ENCODE measurements at regions not wholly inside any gene's neighbourhood (a gene's known extent, or its start where the extent isn't known, plus 50 kb on each side); places are given as distances from the start of the nearest gene placed in this dataset.

DNA sequence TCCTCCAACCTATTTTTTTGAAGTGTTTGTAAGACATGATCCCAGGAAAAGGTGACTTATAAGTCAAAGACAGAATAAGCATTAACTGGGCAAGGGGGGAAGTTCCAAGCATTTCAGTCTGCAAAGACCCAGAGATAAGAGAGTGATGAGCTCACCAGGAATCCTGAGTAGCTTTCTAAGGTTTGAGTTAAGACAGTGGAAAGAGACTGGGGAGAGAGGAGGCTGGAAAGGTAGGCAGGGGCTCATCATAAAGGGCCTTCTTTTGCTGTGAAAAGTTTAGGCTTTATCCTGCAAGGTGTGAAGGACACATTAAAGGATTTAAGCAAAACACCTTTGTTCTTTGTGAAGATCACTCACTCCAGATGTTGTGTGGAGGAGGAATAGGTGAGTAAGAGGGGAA is 438.8 kb downstream of the CHL1 start:
- Histone ChIP-seq H3K27me3 (no peaks in the 10 kb centered on the region), H3K4me1 (no peaks in the 10 kb centered on the region), H3K4me3 (no peak overlapping the region), H3K36me3 (no peaks in the 10 kb centered on the region), H3K27ac (no peak overlapping the region), H3K9me3 (no peaks in the 10 kb centered on the region)
- TF ChIP-seq POLR2A (IDR thresholded peaks at IDR 0.05) (no peak), CTCF (IDR thresholded peaks at IDR 0.05) (no peak)
- ATAC-seq (no peak), DNase-seq (no peak)
- intact Hi-C loops (cut with DNase I) = no loop called here

DNA sequence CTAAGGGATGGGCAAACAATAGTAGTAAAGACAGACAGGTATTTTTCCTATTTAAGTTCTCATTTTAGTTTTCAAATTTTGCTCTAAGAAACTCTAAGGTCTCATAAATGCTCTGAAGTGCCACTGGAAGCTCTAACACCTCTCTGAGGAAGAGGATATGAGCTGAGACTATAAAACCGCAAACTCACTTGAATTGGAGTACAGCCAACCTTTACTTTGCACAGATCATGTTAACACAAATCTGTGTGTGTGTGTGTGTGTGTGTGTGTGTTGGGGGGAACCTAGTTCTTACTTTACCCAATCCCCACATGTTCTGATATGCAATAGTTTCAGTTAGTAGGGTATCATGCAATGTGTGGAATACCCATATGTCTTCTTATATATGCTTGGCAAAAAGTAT is 446.8 kb downstream of the CHL1 start:
- 53% methylated on average over 1 of the region's 1 CpG for WGBS (ENCODE audit: insufficient coverage, low coverage, low lambda C conversion rate, missing lambda C conversion rate)
- H3K36me3 ChIP-seq = no peaks in the 10 kb centered on the region
- no peak for TF ChIP-seq CTCF (IDR thresholded peaks at IDR 0.05)
- TF ChIP-seq POLR2A (IDR thresholded peaks at IDR 0.05) = no peak
- intact Hi-C loops (cut with DNase I) = no loop called here
- H3K4me3 ChIP-seq = no peak overlapping the region
- DNase-seq (no peak), ATAC-seq (no peak)
- no peaks in the 10 kb centered on the region for H3K4me1 ChIP-seq
- H3K27me3 ChIP-seq = no peaks in the 10 kb centered on the region
- no peak overlapping the region for H3K27ac ChIP-seq
- no peaks in the 10 kb centered on the region for H3K9me3 ChIP-seq

DNA sequence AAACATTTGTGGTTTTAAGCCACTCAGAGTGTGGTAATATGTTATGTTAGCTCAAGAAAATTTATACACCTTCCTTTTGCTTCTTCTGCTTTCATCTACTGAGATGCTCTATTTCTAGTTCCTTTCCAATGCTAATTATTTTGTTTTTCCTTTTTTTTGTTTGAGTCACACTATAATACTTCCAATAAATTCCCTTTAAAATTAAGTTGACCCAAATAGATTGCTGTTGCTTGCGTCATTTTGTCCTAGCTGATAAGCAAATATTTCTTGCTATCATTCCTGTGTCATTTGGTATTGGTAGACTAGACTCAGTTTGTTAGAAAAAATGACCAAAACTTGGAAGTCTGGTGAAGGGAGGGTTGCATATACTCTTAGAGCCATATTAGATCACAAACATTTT is 437.0 kb upstream of the CNTN6 start:
- no peak for DNase-seq
- intact Hi-C loops (cut with DNase I) = no loop called here
- no peak for ATAC-seq
- Histone ChIP-seq H3K4me1 (no peaks in the 10 kb centered on the region), H3K9me3 (no peaks in the 10 kb centered on the region), H3K4me3 (no peak overlapping the region), H3K27ac (no peak overlapping the region), H3K27me3 (no peaks in the 10 kb centered on the region), H3K36me3 (no peaks in the 10 kb centered on the region)
- WGBS (ENCODE audit: insufficient coverage, low coverage, low lambda C conversion rate, missing lambda C conversion rate) = 38% methylated on average over 1 of the region's 1 CpG
- TF ChIP-seq CTCF (IDR thresholded peaks at IDR 0.05) = no peak
- no peak for TF ChIP-seq POLR2A (IDR thresholded peaks at IDR 0.05)

DNA sequence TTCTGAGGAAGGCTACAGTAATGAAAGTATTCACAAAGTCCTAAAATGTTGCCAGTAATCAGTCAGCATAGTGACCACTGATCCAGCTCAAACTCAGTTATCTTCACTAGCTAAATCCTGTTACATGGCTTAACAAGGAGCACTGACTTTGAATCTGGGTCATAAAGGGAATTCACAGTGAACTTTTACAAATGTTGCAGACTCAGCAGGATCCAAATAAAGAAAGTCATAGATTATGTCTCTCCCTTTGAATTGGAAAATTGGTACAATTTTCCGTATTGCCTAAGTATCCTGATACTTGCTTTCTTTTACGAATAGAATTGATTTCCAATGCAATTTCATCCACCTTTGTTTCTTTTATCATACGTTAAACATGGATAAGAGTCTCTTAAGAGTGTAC is 431.5 kb upstream of the CNTN6 start:
- Histone ChIP-seq H3K4me3 (no peak overlapping the region), H3K36me3 (no peaks in the 10 kb centered on the region), H3K27me3 (no peaks in the 10 kb centered on the region), H3K27ac (no peak overlapping the region), H3K4me1 (no peaks in the 10 kb centered on the region), H3K9me3 (no peaks in the 10 kb centered on the region)
- WGBS (ENCODE audit: insufficient coverage, low coverage, low lambda C conversion rate, missing lambda C conversion rate) = 60% methylated on average over 3 of the region's 3 CpGs
- DNase-seq (no peak), ATAC-seq (no peak)
- intact Hi-C loops (cut with DNase I) = no loop called here
- TF ChIP-seq CTCF (IDR thresholded peaks at IDR 0.05) = no peak
- no peak for TF ChIP-seq POLR2A (IDR thresholded peaks at IDR 0.05)

DNA sequence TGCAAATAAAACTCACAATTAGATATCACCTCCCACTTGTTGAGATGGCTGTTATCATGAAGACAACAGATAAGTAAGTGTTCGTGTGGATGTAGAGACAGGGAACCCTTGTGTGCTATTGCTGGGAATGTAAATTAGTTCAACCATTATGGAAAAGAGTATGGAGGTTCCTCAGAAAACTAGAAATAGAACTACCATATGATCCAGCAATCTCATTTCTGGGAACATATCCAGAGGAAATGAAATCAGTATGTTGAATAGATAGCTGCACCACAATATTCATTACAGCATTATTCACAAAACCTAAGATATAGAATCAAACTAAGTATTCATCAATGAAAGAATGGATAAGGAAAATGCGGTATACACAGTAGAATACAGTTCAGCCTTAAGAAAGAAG is 418.7 kb upstream of the CNTN6 start:
- no peak for TF ChIP-seq CTCF (IDR thresholded peaks at IDR 0.05)
- Histone ChIP-seq H3K4me1 (no peaks in the 10 kb centered on the region), H3K4me3 (no peak overlapping the region), H3K27ac (no peak overlapping the region), H3K9me3 (no peaks in the 10 kb centered on the region), H3K36me3 (no peaks in the 10 kb centered on the region), H3K27me3 (no peaks in the 10 kb centered on the region)
- DNase-seq (no peak), ATAC-seq (no peak)
- intact Hi-C loops (cut with DNase I) = no loop called here
- 32% methylated on average over 2 of the region's 2 CpGs for WGBS (ENCODE audit: insufficient coverage, low coverage, low lambda C conversion rate, missing lambda C conversion rate)

Data from right lobe of liver (tissue), 6 donors.